ENCODE measurements at regions not wholly inside any gene's neighbourhood (a gene's known extent, or its start where the extent isn't known, plus 50 kb on each side); places are given as distances from the start of the nearest gene placed in this dataset.

- TF ChIP-seq, protein P1, sequence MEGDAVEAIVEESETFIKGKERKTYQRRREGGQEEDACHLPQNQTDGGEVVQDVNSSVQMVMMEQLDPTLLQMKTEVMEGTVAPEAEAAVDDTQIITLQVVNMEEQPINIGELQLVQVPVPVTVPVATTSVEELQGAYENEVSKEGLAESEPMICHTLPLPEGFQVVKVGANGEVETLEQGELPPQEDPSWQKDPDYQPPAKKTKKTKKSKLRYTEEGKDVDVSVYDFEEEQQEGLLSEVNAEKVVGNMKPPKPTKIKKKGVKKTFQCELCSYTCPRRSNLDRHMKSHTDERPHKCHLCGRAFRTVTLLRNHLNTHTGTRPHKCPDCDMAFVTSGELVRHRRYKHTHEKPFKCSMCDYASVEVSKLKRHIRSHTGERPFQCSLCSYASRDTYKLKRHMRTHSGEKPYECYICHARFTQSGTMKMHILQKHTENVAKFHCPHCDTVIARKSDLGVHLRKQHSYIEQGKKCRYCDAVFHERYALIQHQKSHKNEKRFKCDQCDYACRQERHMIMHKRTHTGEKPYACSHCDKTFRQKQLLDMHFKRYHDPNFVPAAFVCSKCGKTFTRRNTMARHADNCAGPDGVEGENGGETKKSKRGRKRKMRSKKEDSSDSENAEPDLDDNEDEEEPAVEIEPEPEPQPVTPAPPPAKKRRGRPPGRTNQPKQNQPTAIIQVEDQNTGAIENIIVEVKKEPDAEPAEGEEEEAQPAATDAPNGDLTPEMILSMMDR (IDR thresholded peaks at IDR 0.05; ENCODE audit: poor library complexity, severe bottlenecking), result no peak
- TF ChIP-seq EZH2 (IDR thresholded peaks at IDR 0.05; ENCODE audit: borderline replicate concordance, insufficient read depth, low read length, poor library complexity, severe bottlenecking) (no peak), POLR2AphosphoS5 (IDR thresholded peaks at IDR 0.05) (no peak), TAF1 (IDR thresholded peaks at IDR 0.05; ENCODE audit: low read depth) (no peak)
Observed at GRCh38 chr4:165628572-165628971, 244.5 kb upstream of the TLL1 start.
